HEK293 (cell line): ENCODE measurements at regions not wholly inside any gene's neighbourhood (a gene's known extent, or its start where the extent isn't known, plus 50 kb on each side); places are given as distances from the start of the nearest gene placed in this dataset.

Source experiments
- ZNF394 ChIP-seq: fragments of 450-650 bp; formaldehyde crosslinking; IDR thresholded peaks from 2 replicates; pipeline ENCODE4 v1.5.1; 2016; ENCODE audit warnings: missing biosample characterization, missing genetic modification characterization, mild to moderate bottlenecking, moderate library complexity, borderline replicate concordance
- ZNF501 ChIP-seq: fragments of 450-650 bp; formaldehyde crosslinking; IDR thresholded peaks from 2 replicates; pipeline ENCODE4 v1.5.1; 2016; ENCODE audit warnings: missing biosample characterization, missing genetic modification characterization
- ZNF544 ChIP-seq: fragments of 450-650 bp; formaldehyde crosslinking; IDR thresholded peaks from 2 replicates; pipeline ENCODE4 v1.5.0; 2017; ENCODE audit warnings: missing biosample characterization, missing genetic modification characterization

- TF ChIP-seq ZNF544 (tag by site-specific recombination) (no peak), ZNF394 (tag by site-specific recombination) (no peak), ZNF501 (no peak)
These were observed 69.2 kb upstream of the PIK3C2G start for GRCh38 chr12:18192119-18192518.
